ENCODE measurements at regions not wholly inside any gene's neighbourhood (a gene's known extent, or its start where the extent isn't known, plus 50 kb on each side); places are given as distances from the start of the nearest gene placed in this dataset.

DNA sequence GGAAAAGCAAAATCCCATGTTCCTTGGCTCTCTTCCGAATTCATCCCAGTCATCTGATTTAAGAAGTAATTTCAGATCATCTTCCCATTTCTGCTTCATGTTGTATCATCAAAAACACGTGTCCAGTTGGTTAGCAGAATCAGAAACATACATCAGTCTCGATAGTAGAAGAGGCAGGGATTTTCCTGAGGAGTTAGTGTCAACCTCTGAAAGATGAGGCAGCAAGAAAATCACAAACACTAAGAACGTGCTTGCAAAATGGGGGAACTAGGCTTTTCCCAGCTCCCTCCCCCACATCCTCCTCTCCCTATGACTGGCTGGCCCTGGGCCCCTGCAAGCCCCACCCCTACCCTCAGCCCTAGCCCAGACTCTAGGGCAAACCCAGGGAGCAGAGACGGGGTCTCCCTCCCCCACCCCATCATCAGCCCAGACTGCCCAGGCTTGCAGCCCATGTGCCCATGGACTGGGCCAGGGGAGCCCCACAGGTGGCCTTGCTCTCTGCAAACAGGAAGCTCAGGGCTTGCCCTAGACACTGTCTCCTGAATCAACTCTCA lies 161.0 kb upstream of the ID2 start:
- peaks cover 6% of the 10 kb centered on the region in 2 donors for H3K4me1 ChIP-seq
- intact Hi-C loops (cut with DNase I; ENCODE audit: low total_unique reads) (no loop called here), in situ Hi-C loops (cut with MboI; ENCODE audit: low sequenced_read_pairs in 4 of 4) (no loop called here)
- H3K36me3 ChIP-seq = no peaks in the 10 kb centered on the region
- no peak overlapping the region for H3K27ac ChIP-seq
- TF ChIP-seq, protein P1, sequence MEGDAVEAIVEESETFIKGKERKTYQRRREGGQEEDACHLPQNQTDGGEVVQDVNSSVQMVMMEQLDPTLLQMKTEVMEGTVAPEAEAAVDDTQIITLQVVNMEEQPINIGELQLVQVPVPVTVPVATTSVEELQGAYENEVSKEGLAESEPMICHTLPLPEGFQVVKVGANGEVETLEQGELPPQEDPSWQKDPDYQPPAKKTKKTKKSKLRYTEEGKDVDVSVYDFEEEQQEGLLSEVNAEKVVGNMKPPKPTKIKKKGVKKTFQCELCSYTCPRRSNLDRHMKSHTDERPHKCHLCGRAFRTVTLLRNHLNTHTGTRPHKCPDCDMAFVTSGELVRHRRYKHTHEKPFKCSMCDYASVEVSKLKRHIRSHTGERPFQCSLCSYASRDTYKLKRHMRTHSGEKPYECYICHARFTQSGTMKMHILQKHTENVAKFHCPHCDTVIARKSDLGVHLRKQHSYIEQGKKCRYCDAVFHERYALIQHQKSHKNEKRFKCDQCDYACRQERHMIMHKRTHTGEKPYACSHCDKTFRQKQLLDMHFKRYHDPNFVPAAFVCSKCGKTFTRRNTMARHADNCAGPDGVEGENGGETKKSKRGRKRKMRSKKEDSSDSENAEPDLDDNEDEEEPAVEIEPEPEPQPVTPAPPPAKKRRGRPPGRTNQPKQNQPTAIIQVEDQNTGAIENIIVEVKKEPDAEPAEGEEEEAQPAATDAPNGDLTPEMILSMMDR (IDR thresholded peaks at IDR 0.05 in 4 of 5, conservative IDR thresholded peaks at IDR 0.05 in 1 of 5) = no peak
- TF ChIP-seq POLR2A (IDR thresholded peaks at IDR 0.05) = no peak
- no peaks in the 10 kb centered on the region for H3K9me3 ChIP-seq
- no peaks in the 10 kb centered on the region for H3K27me3 ChIP-seq
- no peak overlapping the region for H3K4me3 ChIP-seq
- no peak for ATAC-seq
- DNase-seq = no peak

DNA sequence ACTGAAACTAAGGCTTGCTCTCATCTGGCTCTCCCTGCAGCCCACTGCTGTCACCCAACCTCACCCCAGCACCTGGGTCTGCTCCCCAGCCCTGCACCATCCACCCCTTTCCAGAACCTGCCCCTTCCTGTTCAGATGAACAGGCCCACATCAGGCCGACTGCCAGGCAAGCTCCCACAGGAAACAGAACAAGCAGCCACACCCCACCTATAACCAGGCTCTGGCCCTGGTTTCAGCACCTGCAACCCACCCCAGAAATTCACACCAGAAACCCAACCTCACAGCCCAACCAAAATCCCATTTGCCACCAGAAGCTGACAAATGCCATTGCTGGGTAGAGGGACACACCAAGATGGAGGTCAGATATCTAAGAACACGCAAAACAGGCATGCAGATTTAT lies 159.2 kb upstream of the ID2 start:
- in situ Hi-C loops (cut with MboI; ENCODE audit: low sequenced_read_pairs in 4 of 4) = no loop called here
- TF ChIP-seq POLR2A (IDR thresholded peaks at IDR 0.05) = no peak
- TF ChIP-seq, protein P1 (IDR thresholded peaks at IDR 0.05 in 4 of 5, conservative IDR thresholded peaks at IDR 0.05 in 1 of 5) = no peak
- Histone ChIP-seq H3K9me3 (no peaks in the 10 kb centered on the region), H3K4me1 (peaks cover 9 to 10% of the 10 kb centered on the region in 2 donors), H3K4me3 (no peak overlapping the region), H3K27me3 (no peaks in the 10 kb centered on the region), H3K27ac (no peak overlapping the region), H3K36me3 (no peaks in the 10 kb centered on the region)
- no peak for DNase-seq
- no peak for ATAC-seq
- intact Hi-C loops (cut with DNase I; ENCODE audit: low total_unique reads) = no loop called here

DNA sequence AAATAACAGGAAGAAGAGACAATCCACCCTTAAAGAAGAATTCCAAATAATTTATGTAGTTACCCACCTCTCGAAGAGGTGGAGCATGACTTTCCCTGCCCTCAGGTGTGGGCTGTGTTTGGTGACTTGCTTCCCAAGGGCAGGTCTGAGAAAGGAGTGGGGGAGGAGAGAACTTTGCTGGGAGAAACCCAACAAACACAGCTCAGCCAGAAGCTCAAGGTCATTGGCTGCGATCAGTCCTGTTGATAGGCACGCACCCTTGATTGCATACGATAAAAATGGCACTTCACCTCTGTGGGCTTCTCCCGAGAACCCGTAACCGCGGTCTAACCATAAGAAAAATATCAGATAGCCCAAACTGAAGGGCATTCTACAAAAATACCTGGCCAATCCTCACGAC lies 157.5 kb upstream of the ID2 start:
- intact Hi-C loops (cut with DNase I; ENCODE audit: low total_unique reads) = no loop called here

DNA sequence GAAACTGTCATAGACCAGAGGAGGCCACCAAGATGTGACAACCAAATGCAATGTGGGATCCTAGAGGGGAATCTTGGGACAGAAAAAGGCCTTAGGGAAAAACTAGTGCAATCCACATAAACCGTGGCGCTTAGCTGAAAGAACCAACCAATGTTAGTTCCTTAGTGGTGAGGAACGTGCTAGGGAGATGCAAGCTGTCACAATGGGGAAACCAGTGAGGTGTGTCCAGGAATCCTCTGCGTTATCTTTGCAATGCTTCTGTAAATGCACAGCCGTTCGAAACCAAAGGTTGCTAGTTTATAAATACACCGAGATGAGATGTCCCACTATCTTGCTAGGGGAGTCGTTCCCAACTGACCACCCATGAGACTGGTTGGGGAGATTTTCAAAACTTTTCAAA lies 157.0 kb upstream of the ID2 start:
- ATAC-seq = no peak
- TF ChIP-seq, protein P1 (IDR thresholded peaks at IDR 0.05 in 4 of 5, conservative IDR thresholded peaks at IDR 0.05 in 1 of 5) = no peak
- no peak for TF ChIP-seq POLR2A (IDR thresholded peaks at IDR 0.05)
- intact Hi-C loops (cut with DNase I; ENCODE audit: low total_unique reads) = loop anchor here (5.0 kb wide), 1 partner anchor 162 kb away; no protein-coding TSS in a partner anchor

More for the DNA sequence above, 157.5 kb upstream of the ID2 start:
- ATAC-seq = no peak
- Histone ChIP-seq H3K27me3 (no peaks in the 10 kb centered on the region), H3K9me3 (no peaks in the 10 kb centered on the region), H3K36me3 (no peaks in the 10 kb centered on the region), H3K4me1 (peaks cover 9 to 10% of the 10 kb centered on the region in 2 donors), H3K27ac (no peak overlapping the region), H3K4me3 (no peak overlapping the region)
- no peak for DNase-seq
- TF ChIP-seq, protein P1 (IDR thresholded peaks at IDR 0.05 in 4 of 5, conservative IDR thresholded peaks at IDR 0.05 in 1 of 5) = no peak
- TF ChIP-seq POLR2A (IDR thresholded peaks at IDR 0.05) = no peak
- in situ Hi-C loops (cut with MboI; ENCODE audit: low sequenced_read_pairs in 4 of 4) = no loop called here

DNA sequence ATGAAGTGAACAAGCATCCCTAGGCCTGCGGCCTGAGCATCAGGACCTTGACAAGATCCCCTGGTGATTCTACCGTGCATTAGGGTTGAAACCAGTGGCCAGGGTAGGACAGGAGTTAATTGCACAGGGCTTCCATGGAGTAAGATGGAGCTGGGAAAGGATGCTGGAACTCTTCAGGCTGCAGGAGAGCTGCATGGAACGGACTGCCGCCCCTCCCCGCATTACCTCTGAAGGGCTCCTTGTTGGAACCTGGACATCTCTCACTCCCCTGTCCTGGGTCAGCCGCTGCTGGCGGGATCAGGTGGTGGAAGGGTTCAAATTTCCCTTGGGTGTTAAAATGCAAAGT lies 156.6 kb upstream of the ID2 start:
- Histone ChIP-seq H3K9me3 (no peaks in the 10 kb centered on the region), H3K36me3 (no peaks in the 10 kb centered on the region), H3K27me3 (no peaks in the 10 kb centered on the region), H3K27ac (no peak overlapping the region), H3K4me1 (peaks cover 9 to 10% of the 10 kb centered on the region in 2 donors), H3K4me3 (no peak overlapping the region)
- no peak for DNase-seq
- TF ChIP-seq, protein P1 (IDR thresholded peaks at IDR 0.05 in 4 of 5, conservative IDR thresholded peaks at IDR 0.05 in 1 of 5) = no peak
- TF ChIP-seq POLR2A (IDR thresholded peaks at IDR 0.05) = no peak
- in situ Hi-C loops (cut with MboI; ENCODE audit: low sequenced_read_pairs in 4 of 4) (no loop called here), intact Hi-C loops (cut with DNase I; ENCODE audit: low total_unique reads) (loop anchor here (5.0 kb wide), 1 partner anchor 162 kb away; no protein-coding TSS in a partner anchor)
- ATAC-seq = no peak

More for the DNA sequence above, 157.0 kb upstream of the ID2 start:
- H3K36me3 ChIP-seq = no peaks in the 10 kb centered on the region
- peaks cover 9 to 10% of the 10 kb centered on the region in 2 donors for H3K4me1 ChIP-seq
- in situ Hi-C loops (cut with MboI; ENCODE audit: low sequenced_read_pairs in 4 of 4) = no loop called here
- no peak for DNase-seq
- H3K27me3 ChIP-seq = no peaks in the 10 kb centered on the region
- H3K4me3 ChIP-seq = no peak overlapping the region
- no peak overlapping the region for H3K27ac ChIP-seq
- no peaks in the 10 kb centered on the region for H3K9me3 ChIP-seq
